Mammary epithelial cell (primary cell): ENCODE measurements at regions not wholly inside any gene's neighbourhood (a gene's known extent, or its start where the extent isn't known, plus 50 kb on each side); places are given as distances from the start of the nearest gene placed in this dataset.

Experiments
- EZH2 ChIP-seq: IDR thresholded peaks from 2 replicates; pipeline ENCODE4 v1.6.1; 2012; ENCODE audit warnings: low read length, inconsistent platforms, borderline replicate concordance
- TF ChIP-seq, protein P1 (sequence below), 2 donors: IDR thresholded peaks in 1 of 2; conservative IDR thresholded peaks in 1 of 2; 2 replicates each; pipeline ENCODE4 v1.5.1; 2011 to 2012; ENCODE audit warnings: inconsistent platforms in 2 of 2, low read length in 2 of 2, mild to moderate bottlenecking in 2 of 2, control low read depth in 1 of 2, low read depth in 1 of 2; ENCODE audit not compliant: insufficient read depth in 1 of 2; ENCODE audit errors: extremely low read depth in 1 of 2

DNA sequence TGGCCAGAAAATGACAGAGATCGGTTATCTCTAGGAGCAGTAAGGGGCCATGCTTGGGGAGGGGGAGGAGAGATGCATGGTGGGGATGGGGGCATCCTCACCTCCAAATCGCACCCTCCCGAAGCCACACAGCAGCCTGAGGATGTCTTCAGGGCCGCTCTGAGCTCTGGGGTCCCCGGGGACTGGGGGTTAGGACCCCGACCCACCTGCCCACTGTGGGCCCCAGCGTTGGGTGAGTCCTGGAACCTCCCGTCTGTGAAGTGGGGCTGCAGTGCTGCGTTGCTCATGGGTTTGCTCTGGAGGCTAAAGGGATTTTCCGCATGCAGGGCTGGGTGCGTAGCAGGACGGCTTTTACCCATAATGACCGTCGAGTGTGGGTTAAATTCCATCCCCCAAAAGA lies 1046.3 kb downstream of the BRD1 start:
- TF ChIP-seq, protein P1, sequence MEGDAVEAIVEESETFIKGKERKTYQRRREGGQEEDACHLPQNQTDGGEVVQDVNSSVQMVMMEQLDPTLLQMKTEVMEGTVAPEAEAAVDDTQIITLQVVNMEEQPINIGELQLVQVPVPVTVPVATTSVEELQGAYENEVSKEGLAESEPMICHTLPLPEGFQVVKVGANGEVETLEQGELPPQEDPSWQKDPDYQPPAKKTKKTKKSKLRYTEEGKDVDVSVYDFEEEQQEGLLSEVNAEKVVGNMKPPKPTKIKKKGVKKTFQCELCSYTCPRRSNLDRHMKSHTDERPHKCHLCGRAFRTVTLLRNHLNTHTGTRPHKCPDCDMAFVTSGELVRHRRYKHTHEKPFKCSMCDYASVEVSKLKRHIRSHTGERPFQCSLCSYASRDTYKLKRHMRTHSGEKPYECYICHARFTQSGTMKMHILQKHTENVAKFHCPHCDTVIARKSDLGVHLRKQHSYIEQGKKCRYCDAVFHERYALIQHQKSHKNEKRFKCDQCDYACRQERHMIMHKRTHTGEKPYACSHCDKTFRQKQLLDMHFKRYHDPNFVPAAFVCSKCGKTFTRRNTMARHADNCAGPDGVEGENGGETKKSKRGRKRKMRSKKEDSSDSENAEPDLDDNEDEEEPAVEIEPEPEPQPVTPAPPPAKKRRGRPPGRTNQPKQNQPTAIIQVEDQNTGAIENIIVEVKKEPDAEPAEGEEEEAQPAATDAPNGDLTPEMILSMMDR (conservative IDR thresholded peaks at IDR 0.05 in 1 of 2, IDR thresholded peaks at IDR 0.05 in 1 of 2; ENCODE audit: extremely low read depth in 1 of 2, insufficient read depth in 1 of 2, low read depth in 1 of 2, low read length in 2 of 2): no peak
- no peak for TF ChIP-seq EZH2
